HEK293 (cell line): ENCODE measurements at regions not wholly inside any gene's neighbourhood (a gene's known extent, or its start where the extent isn't known, plus 50 kb on each side); places are given as distances from the start of the nearest gene placed in this dataset.

Experiments
- CTCF ChIA-PET: fragments of 350-600 bp; formaldehyde crosslinking; extraction: SDS; loops from one replicate; lab custom pipeline; 2021; ENCODE audit warnings: antibody characterized with exemption; lab: Yijun Ruan, JAX
- POLR2A ChIA-PET: fragments of 300-600 bp; formaldehyde crosslinking; extraction: SDS; loops from one replicate; lab custom pipeline; 2020; ENCODE audit warnings: antibody characterized with exemption, inconsistent platforms; lab: Yijun Ruan, JAX
- H3K27ac ChIP-seq: fragments of 200-500 bp; sonication (Bioruptor generic); 2 replicates; pipeline ENCODE4 v1.5.1; 2014; ENCODE audit warnings: low read depth, low read length, control low read depth, inconsistent platforms; ENCODE audit errors: extremely low read depth
- H3K36me3 ChIP-seq, 2 experiments: fragments of 200-500 bp in 1 of 2; sonication (Bioruptor generic) in 1 of 2; 1 replicate in 1 of 2; 2 replicates in 1 of 2; pipeline ENCODE4 v1.5.1; 2014 to 2017; ENCODE audit warnings: inconsistent platforms in 2 of 2, low read length in 2 of 2; ENCODE audit not compliant: control insufficient read depth in 2 of 2, insufficient read depth in 1 of 2
- H3K4me1 ChIP-seq: fragments of 200-500 bp; sonication (Bioruptor generic); 2 replicates; pipeline ENCODE4 v1.5.1; 2014; ENCODE audit warnings: mild to moderate bottlenecking, low read length, inconsistent platforms; ENCODE audit not compliant: control insufficient read depth, insufficient read depth
- H3K4me3 ChIP-seq: 2 replicates; pipeline ENCODE4 v1.5.1; 2011; ENCODE audit warnings: low read depth, mild to moderate bottlenecking, control low read depth, low read length, moderate library complexity
- H3K9me3 ChIP-seq: fragments of 200-500 bp; sonication (Bioruptor generic); 2 replicates; pipeline ENCODE4 v1.5.1; 2014; ENCODE audit warnings: low read depth, low read length, inconsistent platforms; ENCODE audit not compliant: control insufficient read depth, insufficient read depth
- GLIS1 ChIP-seq: fragments of 450-650 bp; formaldehyde crosslinking; IDR thresholded peaks from 2 replicates; pipeline ENCODE4 v1.5.1; 2016; ENCODE audit warnings: missing biosample characterization, missing genetic modification characterization
- MEIS1 ChIP-seq: sonication (generic); formaldehyde crosslinking; IDR thresholded peaks from 2 replicates; pipeline ENCODE4 v1.8.1; 2022; ENCODE audit warnings: missing genetic modification reagents, mild to moderate bottlenecking, borderline replicate concordance
- ZBTB17 ChIP-seq: fragments of 450-650 bp; formaldehyde crosslinking; IDR thresholded peaks from 2 replicates; pipeline ENCODE4 v1.5.1; 2016; ENCODE audit warnings: missing biosample characterization, missing genetic modification characterization
- ZBTB6 ChIP-seq: fragments of 450-650 bp; formaldehyde crosslinking; IDR thresholded peaks from 2 replicates; pipeline ENCODE4 v1.5.1; 2017; ENCODE audit warnings: missing biosample characterization, missing genetic modification characterization
- ZFHX2 ChIP-seq: fragments of 450-650 bp; formaldehyde crosslinking; conservative IDR thresholded peaks from 2 replicates; pipeline ENCODE4 v1.5.1; 2016; ENCODE audit warnings: missing biosample characterization, missing genetic modification characterization
- ZFP3 ChIP-seq: fragments of 450-650 bp; formaldehyde crosslinking; IDR thresholded peaks from 2 replicates; pipeline ENCODE4 v1.5.1; 2016; ENCODE audit warnings: low read depth, missing biosample characterization, missing genetic modification characterization
- ZFP37 ChIP-seq: fragments of 450-650 bp; formaldehyde crosslinking; IDR thresholded peaks from 2 replicates; pipeline ENCODE4 v1.5.1; 2016; ENCODE audit warnings: missing biosample characterization, missing genetic modification characterization
- ZFP69B ChIP-seq: fragments of 450-650 bp; formaldehyde crosslinking; IDR thresholded peaks from 2 replicates; pipeline ENCODE4 v1.5.1; 2016; ENCODE audit warnings: missing biosample characterization, missing genetic modification characterization
- ZNF148 ChIP-seq: fragments of 450-650 bp; formaldehyde crosslinking; IDR thresholded peaks from 2 replicates; pipeline ENCODE4 v1.5.0; 2017; ENCODE audit warnings: missing biosample characterization, missing genetic modification characterization, borderline replicate concordance
- ZNF426 ChIP-seq: fragments of 450-650 bp; formaldehyde crosslinking; IDR thresholded peaks from 2 replicates; pipeline ENCODE4 v1.5.1; 2017; ENCODE audit warnings: missing biosample characterization, missing genetic modification characterization, mild to moderate bottlenecking, inconsistent platforms, moderate library complexity
- ZNF473 ChIP-seq: fragments of 450-650 bp; formaldehyde crosslinking; IDR thresholded peaks from 2 replicates; pipeline ENCODE4 v1.5.1; 2017; ENCODE audit warnings: missing biosample characterization, missing genetic modification characterization
- ZNF529 ChIP-seq: fragments of 450-650 bp; formaldehyde crosslinking; IDR thresholded peaks from 2 replicates; pipeline ENCODE4 v1.5.1; 2017; ENCODE audit warnings: missing genetic modification characterization, missing biosample characterization; ENCODE audit not compliant: insufficient replicate concordance
- ZNF530 ChIP-seq: fragments of 450-650 bp; formaldehyde crosslinking; IDR thresholded peaks from 2 replicates; pipeline ENCODE4 v1.5.1; 2016; ENCODE audit warnings: low read depth, missing biosample characterization, missing genetic modification characterization
- ZNF555 ChIP-seq: fragments of 450-650 bp; formaldehyde crosslinking; conservative IDR thresholded peaks from 2 replicates; pipeline ENCODE4 v1.5.1; 2017; ENCODE audit warnings: missing biosample characterization, mild to moderate bottlenecking, missing genetic modification characterization, inconsistent platforms
- ZNF654 ChIP-seq: fragments of 450-650 bp; formaldehyde crosslinking; IDR thresholded peaks from 2 replicates; pipeline ENCODE4 v1.5.1; 2016; ENCODE audit warnings: low read depth, missing biosample characterization, missing genetic modification characterization
- ZSCAN23 ChIP-seq: fragments of 450-650 bp; formaldehyde crosslinking; IDR thresholded peaks from 2 replicates; pipeline ENCODE4 v1.5.1; 2016; ENCODE audit warnings: missing biosample characterization, missing genetic modification characterization
- TF ChIP-seq, protein P1 (sequence below): fragments of 450-650 bp; formaldehyde crosslinking; IDR thresholded peaks from 2 replicates; pipeline ENCODE4 v1.5.1; 2017; ENCODE audit warnings: missing biosample characterization, missing genetic modification characterization
- TF ChIP-seq, protein P2 (sequence below): fragments of 450-650 bp; formaldehyde crosslinking; optimal IDR thresholded peaks from 2 replicates; pipeline ENCODE3; 2016; ENCODE audit warnings: missing biosample characterization, mild to moderate bottlenecking, missing genetic modification characterization

DNA sequence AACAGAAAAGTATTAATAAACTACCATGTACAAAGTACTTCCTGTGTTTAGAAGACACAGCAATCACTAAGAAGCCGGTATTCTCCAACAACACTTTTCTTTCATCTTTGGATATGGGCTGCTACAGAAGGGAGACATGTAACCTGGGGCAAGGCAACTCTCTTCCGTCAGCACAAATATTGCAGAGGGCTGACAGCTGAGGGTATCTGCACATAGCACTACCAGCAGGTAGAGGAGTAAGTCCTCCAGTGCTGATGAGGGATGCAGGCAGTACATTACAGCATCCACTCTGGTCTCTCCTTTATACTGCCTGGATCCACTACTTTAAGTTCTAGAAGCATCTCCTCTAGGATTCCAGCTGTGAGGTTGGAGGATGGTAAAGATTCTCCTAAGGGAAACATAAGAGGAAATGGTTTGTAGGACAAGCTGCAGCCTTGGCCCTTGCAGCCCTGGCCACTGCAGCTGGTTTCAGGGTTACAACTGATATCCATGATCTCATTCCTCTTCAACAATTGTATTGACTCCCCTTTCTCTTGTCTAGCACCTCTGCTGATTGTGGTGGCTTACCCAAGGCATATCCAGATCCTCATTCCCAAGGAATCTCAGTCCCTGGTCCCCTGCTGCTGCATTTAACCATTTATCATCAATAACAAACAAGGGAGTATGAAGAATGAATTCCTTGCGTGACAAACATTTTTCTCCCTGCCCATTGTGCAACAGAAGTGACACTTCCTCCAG is 110.7 kb upstream of the ADGRF1 start:
- POLR2A ChIA-PET, result no interaction called here
- Histone ChIP-seq H3K4me3 (no peak overlapping the region), H3K27ac (no peak overlapping the region), H3K9me3 (no peaks in the 10 kb centered on the region), H3K4me1 (peaks cover 2% of the 10 kb centered on the region; the same call in 1 of the 2 replicates)
- TF ChIP-seq ZBTB17, result no peak
- no peak for TF ChIP-seq ZBTB6 (tag by site-specific recombination)
- no peak for TF ChIP-seq ZFP37 (tag by site-specific recombination)
- no peak for TF ChIP-seq ZFP69B (tag by site-specific recombination)
- no peak for TF ChIP-seq ZNF473
- no peak for TF ChIP-seq ZNF529 (tag by site-specific recombination)
- no peak for TF ChIP-seq MEIS1 (CRISPR knock-in tag)
- TF ChIP-seq, protein P1, sequence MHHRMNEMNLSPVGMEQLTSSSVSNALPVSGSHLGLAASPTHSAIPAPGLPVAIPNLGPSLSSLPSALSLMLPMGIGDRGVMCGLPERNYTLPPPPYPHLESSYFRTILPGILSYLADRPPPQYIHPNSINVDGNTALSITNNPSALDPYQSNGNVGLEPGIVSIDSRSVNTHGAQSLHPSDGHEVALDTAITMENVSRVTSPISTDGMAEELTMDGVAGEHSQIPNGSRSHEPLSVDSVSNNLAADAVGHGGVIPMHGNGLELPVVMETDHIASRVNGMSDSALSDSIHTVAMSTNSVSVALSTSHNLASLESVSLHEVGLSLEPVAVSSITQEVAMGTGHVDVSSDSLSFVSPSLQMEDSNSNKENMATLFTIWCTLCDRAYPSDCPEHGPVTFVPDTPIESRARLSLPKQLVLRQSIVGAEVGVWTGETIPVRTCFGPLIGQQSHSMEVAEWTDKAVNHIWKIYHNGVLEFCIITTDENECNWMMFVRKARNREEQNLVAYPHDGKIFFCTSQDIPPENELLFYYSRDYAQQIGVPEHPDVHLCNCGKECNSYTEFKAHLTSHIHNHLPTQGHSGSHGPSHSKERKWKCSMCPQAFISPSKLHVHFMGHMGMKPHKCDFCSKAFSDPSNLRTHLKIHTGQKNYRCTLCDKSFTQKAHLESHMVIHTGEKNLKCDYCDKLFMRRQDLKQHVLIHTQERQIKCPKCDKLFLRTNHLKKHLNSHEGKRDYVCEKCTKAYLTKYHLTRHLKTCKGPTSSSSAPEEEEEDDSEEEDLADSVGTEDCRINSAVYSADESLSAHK (tag by site-specific recombination), result no peak
- no peak for TF ChIP-seq ZNF530 (tag by site-specific recombination)
- no peak for TF ChIP-seq ZNF555 (tag by site-specific recombination)
- TF ChIP-seq, all 188 proteins: peak for 0
- H3K36me3 ChIP-seq, result no peaks in the 10 kb centered on the region
- CTCF ChIA-PET, result interaction anchor here (0.6 to 1.4 kb wide), 4 partner anchors 29 to 145 kb away, joined by 3 to 5 read pairs (median 5); no protein-coding TSS in a partner anchor

DNA sequence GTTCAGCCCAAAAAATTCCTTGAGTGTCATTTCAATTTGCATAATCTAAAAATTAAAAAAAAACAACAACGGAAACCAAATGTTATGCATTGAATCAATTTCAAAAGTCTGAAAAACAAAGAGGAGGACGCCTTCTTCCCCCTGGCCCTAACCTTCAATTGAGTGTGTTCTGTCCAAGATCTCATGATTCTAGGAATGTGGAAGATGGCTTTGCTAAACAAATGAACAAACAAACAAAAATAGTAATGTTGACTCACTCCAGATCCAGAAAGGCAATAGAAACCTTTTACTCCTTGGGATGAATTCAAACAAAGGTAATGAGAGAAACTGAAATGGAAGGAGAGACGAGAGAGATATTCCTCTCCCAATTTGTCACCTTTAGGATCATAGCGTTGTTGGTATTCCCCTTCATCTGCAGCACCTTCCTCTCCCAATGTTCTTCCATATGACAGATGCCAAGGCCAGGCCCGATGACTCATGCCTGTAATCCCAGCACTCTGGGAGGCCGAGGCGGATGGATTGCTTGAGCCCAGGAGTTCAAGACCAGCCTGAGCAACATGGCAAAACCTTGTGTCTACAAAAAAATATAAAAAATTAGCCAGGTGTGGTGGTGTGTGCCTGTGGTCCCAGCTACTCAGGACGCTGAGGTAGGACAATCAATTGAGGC is 109.2 kb upstream of the ADGRF1 start:
- Histone ChIP-seq H3K4me3 (no peak overlapping the region), H3K9me3 (no peaks in the 10 kb centered on the region), H3K36me3 (no peaks in the 10 kb centered on the region), H3K27ac (no peak overlapping the region), H3K4me1 (peaks cover 15% of the 10 kb centered on the region)
- no peak for TF ChIP-seq ZNF426
- no peak for TF ChIP-seq ZNF654
- TF ChIP-seq ZNF148 (tag by site-specific recombination), result no peak
- 0 out of 2 replicates have a peak, but pooled peaks have one; percentile 33 for TF ChIP-seq GLIS1
- no peak for TF ChIP-seq ZSCAN23 (tag by site-specific recombination)
- TF ChIP-seq ZFHX2, result no peak
- TF ChIP-seq ZFP3 (tag by site-specific recombination), result no peak
- TF ChIP-seq, protein P2, sequence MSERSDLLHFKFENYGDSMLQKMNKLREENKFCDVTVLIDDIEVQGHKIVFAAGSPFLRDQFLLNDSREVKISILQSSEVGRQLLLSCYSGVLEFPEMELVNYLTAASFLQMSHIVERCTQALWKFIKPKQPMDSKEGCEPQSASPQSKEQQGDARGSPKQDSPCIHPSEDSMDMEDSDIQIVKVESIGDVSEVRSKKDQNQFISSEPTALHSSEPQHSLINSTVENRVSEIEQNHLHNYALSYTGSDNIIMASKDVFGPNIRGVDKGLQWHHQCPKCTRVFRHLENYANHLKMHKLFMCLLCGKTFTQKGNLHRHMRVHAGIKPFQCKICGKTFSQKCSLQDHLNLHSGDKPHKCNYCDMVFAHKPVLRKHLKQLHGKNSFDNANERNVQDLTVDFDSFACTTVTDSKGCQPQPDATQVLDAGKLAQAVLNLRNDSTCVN (tag by site-specific recombination), result no peak
- ChIA-PET POLR2A (no interaction called here), CTCF (interaction anchor here (1.2 to 1.4 kb wide), 2 partner anchors 54 to 57 kb away, joined by 3 to 5 read pairs; no protein-coding TSS in a partner anchor)
